Central memory CD8-positive, alpha-beta T cell (primary cell): ENCODE measurements at regions not wholly inside any gene's neighbourhood (a gene's known extent, or its start where the extent isn't known, plus 50 kb on each side); places are given as distances from the start of the nearest gene placed in this dataset.
"Not testable (repeated sequence)": the region's sequence is repeated elsewhere in the genome, so short reads cannot be mapped to it uniquely, and the experiment has no call there.

Experiments used
- ATAC-seq: fragments of 150-1000 bp; cut with Tn5 transposase; replicated peaks from 2 replicates; pipeline ENCODE4 v1.10.0; 2022; ENCODE audit warnings: mild to moderate bottlenecking, moderate FRiP score, moderate number of reproducible peaks; ENCODE audit not compliant: poor library complexity, severe bottlenecking; ENCODE audit errors: extremely low read depth
- DNase-seq, 2 donors: peaks; one replicate each; pipeline ENCODE4 v3.0.0; 2021; ENCODE audit warnings: low spot score in 2 of 2
- H3K27ac Mint-ChIP-seq: one replicate; pipeline ENCODE4 v1.8.0; 2022; ENCODE audit warnings: low read depth, mild to moderate bottlenecking, moderate library complexity, mixed read lengths
- H3K27me3 Mint-ChIP-seq: one replicate; pipeline ENCODE4 v1.8.0; 2022; ENCODE audit warnings: mixed read lengths
- H3K36me3 Mint-ChIP-seq: one replicate; pipeline ENCODE4 v1.8.0; 2022; ENCODE audit warnings: mild to moderate bottlenecking, moderate library complexity, mixed read lengths; ENCODE audit not compliant: insufficient read depth
- H3K4me1 Mint-ChIP-seq: one replicate; pipeline ENCODE4 v1.8.0; 2022; ENCODE audit warnings: mixed read lengths
- H3K4me3 Mint-ChIP-seq: one replicate; pipeline ENCODE4 v1.8.0; 2022; ENCODE audit warnings: mild to moderate bottlenecking, moderate library complexity, mixed read lengths
- H3K9me3 Mint-ChIP-seq: one replicate; pipeline ENCODE4 v1.8.0; 2022; ENCODE audit warnings: mixed read lengths

- H3K36me3 Mint-ChIP-seq = peaks cover 4% of the 10 kb centered on the region
- peak overlapping the region; percentile 69 for H3K4me3 Mint-ChIP-seq
- no peak overlapping the region for H3K27ac Mint-ChIP-seq
- H3K27me3 Mint-ChIP-seq = no peaks in the 10 kb centered on the region
- H3K9me3 Mint-ChIP-seq = peaks cover 17% of the 10 kb centered on the region
- peak; percentile 62 to 68 for DNase-seq
- peak; percentile 92 for ATAC-seq
- H3K4me1 Mint-ChIP-seq = peaks cover 19% of the 10 kb centered on the region
These were observed 59.1 kb downstream of the ZNF467 start for GRCh38 chr7:149714081-149714909.

- Mint-ChIP-seq H3K27ac (no peak overlapping the region), H3K4me3 (peak overlapping the region; percentile 69)
- no peak for ATAC-seq
These were observed 59.7 kb downstream of the ZNF467 start for GRCh38 chr7:149713731-149714068.

GRCh38 chr7:149713061-149713730 lies 60.2 kb downstream of the ZNF467 start:
- no peaks in the 10 kb centered on the region for H3K27me3 Mint-ChIP-seq
- peaks cover 19% of the 10 kb centered on the region for H3K4me1 Mint-ChIP-seq
- no peak overlapping the region for H3K27ac Mint-ChIP-seq
- ATAC-seq (no peak), DNase-seq (no peak)
- peaks cover 2% of the 10 kb centered on the region for H3K36me3 Mint-ChIP-seq
- H3K9me3 Mint-ChIP-seq = peaks cover 17% of the 10 kb centered on the region
- peak overlapping the region; percentile 65 for H3K4me3 Mint-ChIP-seq

More at GRCh38 chr7:149713731-149714068, 59.7 kb downstream of the ZNF467 start:
- H3K27me3 Mint-ChIP-seq = no peaks in the 10 kb centered on the region
- no peak for DNase-seq
- H3K36me3 Mint-ChIP-seq = peaks cover 4% of the 10 kb centered on the region
- peaks cover 19% of the 10 kb centered on the region for H3K4me1 Mint-ChIP-seq
- H3K9me3 Mint-ChIP-seq = peaks cover 17% of the 10 kb centered on the region

GRCh38 chr7:149708026-149708425 lies 65.4 kb downstream of the ZNF467 start:
- H3K27ac Mint-ChIP-seq = no peak overlapping the region
- H3K36me3 Mint-ChIP-seq = no peaks in the 10 kb centered on the region
- DNase-seq = no peak
- peaks cover 17% of the 10 kb centered on the region for H3K9me3 Mint-ChIP-seq
- H3K27me3 Mint-ChIP-seq = peaks cover 25% of the 10 kb centered on the region
- ATAC-seq = no peak
- no peak overlapping the region for H3K4me3 Mint-ChIP-seq
- H3K4me1 Mint-ChIP-seq = peaks cover 4% of the 10 kb centered on the region

GRCh38 chr7:149707448-149707886 lies 65.9 kb downstream of the ZNF467 start:
- DNase-seq = no peak
- H3K4me3 Mint-ChIP-seq = no peak overlapping the region
- H3K36me3 Mint-ChIP-seq = no peaks in the 10 kb centered on the region
- H3K27me3 Mint-ChIP-seq = peaks cover 25% of the 10 kb centered on the region
- ATAC-seq = no peak
- H3K27ac Mint-ChIP-seq = no peak overlapping the region
- H3K9me3 Mint-ChIP-seq = peaks cover 17% of the 10 kb centered on the region
- peaks cover 4% of the 10 kb centered on the region for H3K4me1 Mint-ChIP-seq

- H3K4me1 Mint-ChIP-seq = peaks cover 4% of the 10 kb centered on the region
- no peak overlapping the region for H3K4me3 Mint-ChIP-seq
- H3K36me3 Mint-ChIP-seq = no peaks in the 10 kb centered on the region
- H3K9me3 Mint-ChIP-seq = peaks cover 12% of the 10 kb centered on the region
- H3K27me3 Mint-ChIP-seq = peaks cover 25% of the 10 kb centered on the region
- ATAC-seq (no peak), DNase-seq (no peak)
- H3K27ac Mint-ChIP-seq = no peak overlapping the region
These were observed 67.0 kb downstream of the ZNF467 start for GRCh38 chr7:149706398-149706797.

GRCh38 chr7:149704507-149704906 lies 68.9 kb downstream of the ZNF467 start:
- no peak overlapping the region for H3K27ac Mint-ChIP-seq
- peaks cover 34% of the 10 kb centered on the region for H3K27me3 Mint-ChIP-seq
- no peaks in the 10 kb centered on the region for H3K36me3 Mint-ChIP-seq
- no peak for ATAC-seq
- H3K9me3 Mint-ChIP-seq = peaks cover 2% of the 10 kb centered on the region
- DNase-seq = no peak
- H3K4me3 Mint-ChIP-seq = no peak overlapping the region
- H3K4me1 Mint-ChIP-seq = peaks cover 4% of the 10 kb centered on the region

GRCh38 chr7:149703044-149703650 lies 70.2 kb downstream of the ZNF467 start:
- ATAC-seq (no peak), DNase-seq (no peak)
- H3K36me3 Mint-ChIP-seq = peaks cover 2% of the 10 kb centered on the region
- peaks cover 38% of the 10 kb centered on the region for H3K27me3 Mint-ChIP-seq
- H3K9me3 Mint-ChIP-seq = peaks cover 2% of the 10 kb centered on the region
- no peak overlapping the region for H3K4me3 Mint-ChIP-seq
- H3K4me1 Mint-ChIP-seq = peaks cover 4% of the 10 kb centered on the region
- H3K27ac Mint-ChIP-seq = no peak overlapping the region

GRCh38 chr7:149701495-149702240 lies 71.7 kb downstream of the ZNF467 start:
- H3K9me3 Mint-ChIP-seq = peaks cover 5% of the 10 kb centered on the region
- H3K4me3 Mint-ChIP-seq = no peak overlapping the region
- no peaks in the 10 kb centered on the region for H3K4me1 Mint-ChIP-seq
- ATAC-seq (no peak), DNase-seq (no peak)
- H3K27ac Mint-ChIP-seq = no peak overlapping the region
- peaks cover 2% of the 10 kb centered on the region for H3K36me3 Mint-ChIP-seq
- H3K27me3 Mint-ChIP-seq = peaks cover 29% of the 10 kb centered on the region

- ATAC-seq, H3K27ac Mint-ChIP-seq, H3K9me3 Mint-ChIP-seq, H3K36me3 Mint-ChIP-seq, H3K4me1 Mint-ChIP-seq, H3K4me3 Mint-ChIP-seq, DNase-seq: not testable (repeated sequence)
- H3K27me3 Mint-ChIP-seq = peaks cover 46% of the 10 kb centered on the region
These were observed 75.6 kb downstream of the ZNF467 start for GRCh38 chr7:149697767-149698166.

GRCh38 chr7:149696280-149696679 lies 77.1 kb downstream of the ZNF467 start:
- Mint-ChIP-seq H3K4me1 (no peaks in the 10 kb centered on the region), H3K9me3 (peaks cover 5% of the 10 kb centered on the region), H3K36me3 (peaks cover 2% of the 10 kb centered on the region), H3K27ac (no peak overlapping the region), H3K27me3 (peaks cover 61% of the 10 kb centered on the region), H3K4me3 (no peak overlapping the region)
- DNase-seq = no peak
- no peak for ATAC-seq

GRCh38 chr7:149692557-149692982 lies 80.8 kb downstream of the ZNF467 start:
- no peaks in the 10 kb centered on the region for H3K36me3 Mint-ChIP-seq
- no peak overlapping the region for H3K27ac Mint-ChIP-seq
- DNase-seq (no peak), ATAC-seq (no peak)
- H3K9me3 Mint-ChIP-seq = no peaks in the 10 kb centered on the region
- no peak overlapping the region for H3K4me3 Mint-ChIP-seq
- no peaks in the 10 kb centered on the region for H3K4me1 Mint-ChIP-seq
- peaks cover 74% of the 10 kb centered on the region for H3K27me3 Mint-ChIP-seq
